K562 (cell line): ENCODE measurements at regions not wholly inside any gene's neighbourhood (a gene's known extent, or its start where the extent isn't known, plus 50 kb on each side); places are given as distances from the start of the nearest gene placed in this dataset.

ENCODE experiments used
- ATAC-seq: fragments of 200-7000 bp; cut with Tn5 transposase; 3 replicates; pipeline ENCODE4 v1.9.1; 2020; ENCODE audit warnings: moderate library complexity
- BruUV-seq: library from RNA; stranded (reverse); fragments of 400-500 nt; replicated peaks from 2 replicates; lab custom pipeline; 2021; lab: Mats Ljungman, UMichigan
- CTCF ChIA-PET: fragments of 300-600 bp; formaldehyde crosslinking; extraction: SDS; loops from one replicate; lab custom pipeline; 2021; ENCODE audit warnings: low intra/inter-chr PET ratio; lab: Yijun Ruan, JAX
- POLR2A ChIA-PET: fragments of 300-600, 350-650 bp; sonication (Branson Sonifier 250); formaldehyde crosslinking; extraction: SDS; loops from one replicate; lab custom pipeline; 2021; ENCODE audit warnings: antibody characterized with exemption, inconsistent platforms; lab: Yijun Ruan, JAX
- DNase-seq, 4 experiments: peaks; one replicate each; pipeline versions ENCODE4 v3.0.0 to v3.0.0-alpha.2; 2011 to 2018; ENCODE audit warnings: low spot score in 3 of 4, mixed read lengths in 3 of 4; ENCODE audit errors: extremely low read depth in 1 of 4
- FAIRE-seq: peaks from 2 replicates; lab custom pipeline; 2011; peaks lifted over from hg19 to GRCh38; lab: Jason Lieb, UNC
- H2AFZ ChIP-seq: 2 replicates; pipeline ENCODE4 v1.6.0; 2011; ENCODE audit warnings: low read depth, low read length, control low read depth, inconsistent platforms
- H3K27ac ChIP-seq: fragments of 200-600 bp; 3 replicates; pipeline ENCODE4 v1.8.0; 2011; ENCODE audit warnings: low read depth, mild to moderate bottlenecking, control low read depth, inconsistent platforms, low read length, moderate library complexity, mixed read lengths; ENCODE audit errors: extremely low read depth
- H3K27me3 ChIP-seq, 2 experiments: fragments of 300-600 bp in 1 of 2; 2 replicates in 1 of 2; 3 replicates in 1 of 2; pipeline versions ENCODE4 v1.6.0 to v1.8.0; 2011; ENCODE audit warnings: inconsistent platforms in 2 of 2, low read length in 2 of 2, mild to moderate bottlenecking in 1 of 2, mixed read lengths in 1 of 2, moderate library complexity in 1 of 2; ENCODE audit not compliant: control insufficient read depth in 2 of 2, insufficient read depth in 2 of 2
- H3K36me3 ChIP-seq: fragments of 300-600 bp; 3 replicates; pipeline ENCODE4 v1.8.0; 2011; ENCODE audit warnings: mild to moderate bottlenecking, low read length, inconsistent platforms; ENCODE audit not compliant: control insufficient read depth, insufficient read depth
- H3K4me1 ChIP-seq, 2 experiments: fragments of 200-600 bp in 1 of 2; replicated peaks in 1 of 2; 2 replicates in 1 of 2; 3 replicates in 1 of 2; pipeline versions ENCODE4 v1.5.1 to v1.8.0; 2011; ENCODE audit warnings: inconsistent platforms in 2 of 2, low read length in 2 of 2, mild to moderate bottlenecking in 1 of 2, mixed read lengths in 1 of 2, moderate library complexity in 1 of 2; ENCODE audit not compliant: control insufficient read depth in 2 of 2, insufficient read depth in 2 of 2
- H3K4me2 ChIP-seq: 2 replicates; pipeline ENCODE4 v1.6.1; 2011; ENCODE audit warnings: low read length, control low read depth, inconsistent platforms, mixed read lengths; ENCODE audit not compliant: insufficient read depth
- H3K4me3 ChIP-seq: fragments of 200-600 bp; sonication (generic), shearing (Covaris generic); 2 replicates; pipeline ENCODE4 v1.5.1; 2016; ENCODE audit warnings: control low read depth, inconsistent platforms
- H3K79me2 ChIP-seq: fragments of 200-600 bp; 3 replicates; pipeline ENCODE4 v1.8.0; 2011; ENCODE audit warnings: low read length, inconsistent platforms; ENCODE audit not compliant: control insufficient read depth, insufficient read depth
- H3K9ac ChIP-seq, 2 experiments: 2 replicates each; pipeline versions ENCODE4 v1.6.0 to v1.6.1; 2011; ENCODE audit warnings: low read depth in 2 of 2, low read length in 2 of 2, control low read depth in 1 of 2, inconsistent platforms in 1 of 2, mild to moderate bottlenecking in 1 of 2, mixed read lengths in 1 of 2; ENCODE audit not compliant: insufficient read depth in 1 of 2
- H3K9me1 ChIP-seq: one replicate; pipeline ENCODE4 v1.6.0; 2011; ENCODE audit warnings: inconsistent platforms, mild to moderate bottlenecking, low read length, moderate library complexity; ENCODE audit not compliant: control insufficient read depth, insufficient read depth
- H3K9me3 ChIP-seq: replicated peaks from 2 replicates; pipeline ENCODE4 v1.5.1; 2011; ENCODE audit warnings: low read depth, low read length, inconsistent platforms; ENCODE audit not compliant: control insufficient read depth, insufficient read depth
- H4K20me1 ChIP-seq: replicated peaks from 2 replicates; pipeline ENCODE4 v1.6.1; 2011; ENCODE audit warnings: low read length, inconsistent platforms, mixed read lengths; ENCODE audit not compliant: control insufficient read depth, insufficient read depth
- GTF2F1 ChIP-seq: IDR thresholded peaks from 2 replicates; pipeline ENCODE4 v1.6.1; 2011; ENCODE audit warnings: low read depth, low read length, improper control_type of control experiment
- NR1H2 ChIP-seq: sonication (generic); formaldehyde crosslinking; IDR thresholded peaks from 2 replicates; pipeline ENCODE4 v1.4.0; 2020; ENCODE audit warnings: mild to moderate bottlenecking, missing genetic modification reagents
- SAFB2 ChIP-seq: fragments of 200-400 bp; formaldehyde crosslinking; IDR thresholded peaks from 2 replicates; pipeline ENCODE4 v1.6.1; 2018; ENCODE audit warnings: borderline replicate concordance, low read length, low read depth, moderate library complexity; ENCODE audit not compliant: severe bottlenecking
- SNRNP70 ChIP-seq: fragments of 200-400 bp; formaldehyde crosslinking; optimal IDR thresholded peaks from 2 replicates; pipeline ENCODE3; 2017; ENCODE audit warnings: low read depth, low read length
- THRA ChIP-seq: fragments of 450-650 bp; IDR thresholded peaks from 2 replicates; pipeline ENCODE4 v1.6.1; 2017; ENCODE audit warnings: mild to moderate bottlenecking, moderate library complexity
- ZNF140 ChIP-seq: fragments of 250-450 bp; sonication (Bioruptor Pico); IDR thresholded peaks from 2 replicates; pipeline ENCODE4 v1.8.0; 2021; ENCODE audit warnings: moderate library complexity, mild to moderate bottlenecking, inconsistent platforms
- ZNF76 ChIP-seq: fragments of 250-450 bp; sonication (Bioruptor Pico); IDR thresholded peaks from 2 replicates; pipeline ENCODE4 v1.4.0; 2020; ENCODE audit warnings: mild to moderate bottlenecking, moderate library complexity, borderline replicate concordance
- WGBS: fragments of 100-300 bp; shearing (Covaris generic); methylation state at CpG from one replicate; pipeline ENCODE4 v1.1.6; 2016; ENCODE audit warnings: low coverage, mixed read lengths; ENCODE audit not compliant: insufficient coverage; ENCODE audit errors: missing lambda C conversion rate; 5-methylcytosine and 5-hydroxymethylcytosine counted together
- in situ Hi-C: fragments of 300-500 bp; cut with MboI; formaldehyde crosslinking; loops from 4 replicates; pipeline ENCODE4 v1.15.0; 2018; ENCODE audit warnings: inconsistent platforms, mixed read lengths
- intact Hi-C: fragments of 100-400 bp; cut with micrococcal nuclease; formaldehyde crosslinking; loops from 2 replicates; pipeline ENCODE4 v1.14.2; 2022

GRCh38 chr2:45153121-45153520 lies 143.9 kb upstream of the SIX2 start:
- Histone ChIP-seq H3K27me3 (peaks cover 2 to 8% of the 10 kb centered on the region in 2 experiments; a peak in 3 of 5 replicates), H3K4me3 (no peak overlapping the region), H3K4me1 (no peaks in the 10 kb centered on the region), H3K9ac (no peak overlapping the region), H3K4me2 (no peak overlapping the region), H3K9me1 (no peaks in the 10 kb centered on the region), H3K79me2 (no peaks in the 10 kb centered on the region), H2AFZ (no peak overlapping the region), H3K27ac (no peak overlapping the region), H3K36me3 (no peaks in the 10 kb centered on the region), H4K20me1 (no peaks in the 10 kb centered on the region), H3K9me3 (no peaks in the 10 kb centered on the region)
- intact Hi-C loops (no loop called here), in situ Hi-C loops (no loop called here)
- ATAC-seq (no peak), DNase-seq (no peak), FAIRE-seq (no peak)
- ChIA-PET POLR2A (no interaction called here), CTCF (no interaction called here)
- TF ChIP-seq THRA (no peak), SNRNP70 (no peak), ZNF140 (CRISPR knock-in tag) (no peak), NR1H2 (CRISPR knock-in tag) (no peak), SAFB2 (no peak), GTF2F1 (no peak), ZNF76 (CRISPR knock-in tag) (no peak)
- no TSS peak for BruUV-seq
- 4% methylated on average over 10 of the region's 10 CpGs for WGBS
